Mucosa of rectum (tissue), 2 donors: ENCODE measurements at regions not wholly inside any gene's neighbourhood (a gene's known extent, or its start where the extent isn't known, plus 50 kb on each side); places are given as distances from the start of the nearest gene placed in this dataset.
"Not testable (repeated sequence)": the region's sequence is repeated elsewhere in the genome, so short reads cannot be mapped to it uniquely, and the experiment has no call there.

ENCODE experiments used
- H3K27ac ChIP-seq, 2 donors: one replicate each; pipeline ENCODE4 v1.7.0; 2013; ENCODE audit warnings: inconsistent platforms in 2 of 2, low read depth in 2 of 2, low read length in 2 of 2
- H3K27me3 ChIP-seq, 2 donors: one replicate each; pipeline ENCODE4 v1.7.0; 2013; ENCODE audit warnings: low read length in 2 of 2; ENCODE audit not compliant: control insufficient read depth in 2 of 2, insufficient read depth in 2 of 2
- H3K36me3 ChIP-seq, 2 donors: one replicate each; pipeline ENCODE4 v1.7.0; 2013; ENCODE audit warnings: low read length in 2 of 2; ENCODE audit not compliant: control insufficient read depth in 2 of 2, insufficient read depth in 2 of 2
- H3K4me1 ChIP-seq, 2 donors: one replicate each; pipeline ENCODE4 v1.7.0; 2013; ENCODE audit warnings: low read length in 2 of 2, mild to moderate bottlenecking in 1 of 2; ENCODE audit not compliant: control insufficient read depth in 2 of 2, insufficient read depth in 2 of 2
- H3K4me3 ChIP-seq, 2 donors: one replicate each; pipeline ENCODE4 v1.7.0; 2013; ENCODE audit warnings: low read length in 2 of 2
- H3K9ac ChIP-seq, 2 donors: one replicate each; pipeline ENCODE4 v1.7.0; 2013; ENCODE audit warnings: low read length in 2 of 2, low read depth in 1 of 2, mild to moderate bottlenecking in 1 of 2
- H3K9me3 ChIP-seq, 2 donors: one replicate each; pipeline ENCODE4 v1.7.0; 2013; ENCODE audit warnings: low read length in 2 of 2; ENCODE audit not compliant: control insufficient read depth in 2 of 2
- donor health status: healthy.
- donor health status: Normal muscosa, but diverticular disease.

GRCh38 chr21:17082843-17083483, 429.9 kb upstream of the CXADR start:
- Histone ChIP-seq H3K4me3 (no peak overlapping the region), H3K9ac (no peak overlapping the region), H3K27me3 (no peaks in the 10 kb centered on the region), H3K9me3 (no peaks in the 10 kb centered on the region), H3K4me1 (no peaks in the 10 kb centered on the region), H3K27ac (no peak overlapping the region), H3K36me3 (no peaks in the 10 kb centered on the region)

DNA sequence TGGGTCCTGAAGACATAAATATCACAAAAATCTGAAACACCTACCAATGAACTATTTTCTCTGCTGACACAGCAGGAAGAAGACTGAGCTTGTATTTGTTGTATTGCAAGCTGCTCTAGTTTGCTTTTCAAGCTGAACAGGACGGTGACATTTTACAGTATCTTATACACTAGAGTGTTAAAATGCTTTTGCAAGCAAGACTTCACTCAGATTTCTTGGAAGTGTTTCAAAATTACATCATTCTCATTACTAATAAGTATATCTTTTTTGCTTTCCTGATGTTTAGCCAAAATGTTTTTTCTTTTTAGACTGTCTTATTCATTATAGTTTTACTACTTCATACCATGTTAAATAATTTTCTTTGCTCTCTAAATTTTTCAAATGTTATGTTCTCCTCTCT, 427.1 kb upstream of the CXADR start:
- peaks cover 3 to 4% of the 10 kb centered on the region in 2 donors for H3K4me1 ChIP-seq
- no peaks in the 10 kb centered on the region for H3K27me3 ChIP-seq
- H3K9ac ChIP-seq = no peak overlapping the region
- H3K9me3 ChIP-seq = no peaks in the 10 kb centered on the region
- no peak overlapping the region for H3K4me3 ChIP-seq
- H3K36me3 ChIP-seq = no peaks in the 10 kb centered on the region
- no peak overlapping the region for H3K27ac ChIP-seq

- H3K4me1 ChIP-seq = peaks cover 3 to 4% of the 10 kb centered on the region in 2 donors
- H3K4me3 ChIP-seq = no peak overlapping the region
- no peaks in the 10 kb centered on the region for H3K36me3 ChIP-seq
- no peak overlapping the region for H3K9ac ChIP-seq
- no peaks in the 10 kb centered on the region for H3K27me3 ChIP-seq
- no peak overlapping the region for H3K27ac ChIP-seq
- no peaks in the 10 kb centered on the region for H3K9me3 ChIP-seq
Measured at GRCh38 chr21:17088500-17088899, 424.3 kb upstream of the CXADR start.

DNA sequence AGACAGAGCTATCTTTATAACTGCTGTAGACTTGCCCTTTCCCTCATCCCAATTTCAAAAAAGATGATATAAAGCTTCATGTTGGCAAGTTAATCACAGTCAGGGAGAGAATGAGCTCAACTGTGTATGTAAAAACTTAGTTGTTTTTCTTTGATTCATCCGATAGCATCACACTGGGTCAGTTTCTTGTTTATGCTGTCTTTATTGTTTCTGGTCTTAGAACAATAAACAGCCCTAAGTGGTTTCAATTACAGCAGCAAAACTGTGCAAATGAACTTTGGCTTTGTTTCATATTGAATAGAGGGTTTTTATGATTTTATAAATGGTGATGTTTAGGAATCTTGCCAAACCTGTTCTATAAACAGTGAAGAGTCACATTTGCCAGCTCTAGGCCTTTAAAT, 423.8 kb upstream of the CXADR start:
- Histone ChIP-seq H3K4me1 (peaks cover 3 to 4% of the 10 kb centered on the region in 2 donors), H3K36me3 (no peaks in the 10 kb centered on the region), H3K9ac (no peak overlapping the region), H3K4me3 (no peak overlapping the region), H3K27me3 (no peaks in the 10 kb centered on the region), H3K9me3 (no peaks in the 10 kb centered on the region), H3K27ac (no peak overlapping the region)

DNA sequence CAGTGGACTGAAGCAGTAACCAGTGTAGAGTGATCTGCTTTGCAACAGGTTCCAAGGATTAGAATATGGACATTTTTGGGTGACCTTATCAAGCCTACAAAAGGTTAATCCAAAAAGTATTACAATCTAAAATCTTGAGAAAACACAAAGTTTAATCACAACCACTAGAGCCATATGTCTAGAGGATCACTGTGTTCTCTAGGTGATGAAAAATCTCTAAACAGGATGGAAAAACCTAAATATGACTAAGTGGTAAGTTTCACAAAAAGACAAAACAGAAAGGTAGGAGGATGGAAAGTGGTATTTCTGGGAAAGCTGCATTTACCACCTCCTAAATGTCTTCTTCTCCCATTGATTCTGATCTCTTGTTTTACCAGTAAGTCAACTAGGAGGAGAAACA, 411.1 kb upstream of the CXADR start:
- Histone ChIP-seq H3K4me1 (peaks cover 0 to 3% of the 10 kb centered on the region in 2 donors), H3K36me3 (no peaks in the 10 kb centered on the region), H3K9me3 (no peaks in the 10 kb centered on the region), H3K4me3 (no peak overlapping the region), H3K27me3 (no peaks in the 10 kb centered on the region), H3K9ac (no peak overlapping the region), H3K27ac (no peak overlapping the region)

DNA sequence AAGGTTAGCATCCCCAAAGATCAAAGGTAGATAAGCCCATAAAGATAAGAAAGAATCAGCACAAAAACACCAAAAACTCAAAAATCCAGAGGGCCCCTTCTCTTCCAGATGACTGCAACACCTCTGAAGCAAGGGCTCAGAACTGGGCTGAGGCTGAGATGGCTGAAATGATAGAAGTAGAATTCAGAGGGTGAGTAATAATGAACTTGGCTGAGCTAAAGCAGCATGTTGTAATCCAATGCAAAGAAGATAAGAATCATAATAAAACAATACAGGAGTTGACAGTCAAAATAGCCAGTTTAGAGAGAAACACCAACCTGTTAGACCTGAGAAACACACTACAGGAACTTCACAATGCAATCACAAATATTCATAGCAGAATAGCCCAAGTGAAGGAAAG, 406.9 kb upstream of the CXADR start:
- Histone ChIP-seq H3K27ac (no peak overlapping the region), H3K4me3 (no peak overlapping the region), H3K9ac (no peak overlapping the region), H3K4me1 (peaks cover 0 to 3% of the 10 kb centered on the region in 2 donors), H3K27me3 (no peaks in the 10 kb centered on the region), H3K9me3 (no peaks in the 10 kb centered on the region), H3K36me3 (no peaks in the 10 kb centered on the region)

DNA sequence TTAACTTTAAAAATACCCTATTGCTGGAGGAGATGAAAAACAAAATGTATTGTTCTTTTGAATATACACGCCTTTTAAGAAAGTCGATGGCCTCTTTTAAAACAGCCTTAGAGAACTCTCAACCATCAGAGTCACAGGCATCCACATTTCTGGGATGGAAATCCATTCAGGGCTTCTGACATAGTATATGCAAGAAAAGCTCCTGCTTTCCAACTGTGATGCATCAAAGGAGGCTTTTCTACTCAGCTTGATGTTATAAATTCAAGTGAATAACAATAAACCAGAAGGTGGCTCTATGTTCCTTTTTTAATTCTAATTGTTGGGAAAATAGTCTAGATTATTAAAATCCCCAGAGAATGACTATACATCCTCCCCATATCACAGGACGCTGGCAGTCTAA, 398.8 kb upstream of the CXADR start:
- Histone ChIP-seq H3K36me3 (no peaks in the 10 kb centered on the region), H3K27ac (no peak overlapping the region), H3K4me1 (peaks cover 0 to 3% of the 10 kb centered on the region in 2 donors), H3K9me3 (no peaks in the 10 kb centered on the region), H3K27me3 (no peaks in the 10 kb centered on the region), H3K4me3 (no peak overlapping the region), H3K9ac (no peak overlapping the region)

GRCh38 chr21:17118638-17119384, 394.0 kb upstream of the CXADR start:
- H3K9me3 ChIP-seq = no peaks in the 10 kb centered on the region
- H3K27me3 ChIP-seq = no peaks in the 10 kb centered on the region
- H3K9ac ChIP-seq = no peak overlapping the region
- H3K4me3 ChIP-seq = no peak overlapping the region
- no peaks in the 10 kb centered on the region for H3K36me3 ChIP-seq
- peaks cover 0 to 3% of the 10 kb centered on the region in 2 donors for H3K4me1 ChIP-seq
- no peak overlapping the region for H3K27ac ChIP-seq

- Histone ChIP-seq H3K27me3 (no peaks in the 10 kb centered on the region), H3K9ac (no peak overlapping the region), H3K9me3 (no peaks in the 10 kb centered on the region), H3K4me3 (no peak overlapping the region), H3K27ac (no peak overlapping the region), H3K36me3 (no peaks in the 10 kb centered on the region), H3K4me1 (peaks cover 0 to 3% of the 10 kb centered on the region in 2 donors)
Measured at GRCh38 chr21:17119466-17120297, 393.2 kb upstream of the CXADR start.

DNA sequence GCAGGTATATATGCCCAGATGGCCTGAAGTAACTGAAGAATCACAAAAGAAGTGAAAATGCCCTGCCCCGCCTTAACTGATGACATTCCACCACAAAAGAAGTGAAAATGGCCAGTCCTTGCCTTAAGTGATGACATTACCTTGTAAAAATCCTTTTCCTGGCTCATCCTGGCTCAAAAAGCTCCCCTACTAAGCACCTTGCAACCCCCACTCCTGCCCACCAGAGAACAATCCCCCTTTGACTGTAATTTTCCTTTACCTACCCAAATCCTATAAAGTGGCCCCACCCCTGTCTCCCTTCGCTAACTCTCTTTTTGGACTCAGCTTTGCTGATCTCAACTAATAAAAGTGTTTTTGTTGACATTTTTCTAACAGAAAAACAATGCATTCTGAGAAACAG, 385.4 kb upstream of the CXADR start:
- not testable (repeated sequence) for H3K36me3 ChIP-seq, H3K27me3 ChIP-seq, H3K4me1 ChIP-seq, H3K9me3 ChIP-seq, H3K9ac ChIP-seq, H3K4me3 ChIP-seq, H3K27ac ChIP-seq
